OCI-LY7 (cell line): ENCODE measurements at regions not wholly inside any gene's neighbourhood (a gene's known extent, or its start where the extent isn't known, plus 50 kb on each side); places are given as distances from the start of the nearest gene placed in this dataset.

ENCODE experiments used
- CTCF ChIP-seq: fragments of 200-600 bp; sonication (generic); conservative IDR thresholded peaks from 2 replicates; pipeline ENCODE4 v1.5.1; 2014; ENCODE audit warnings: mild to moderate bottlenecking, antibody characterized with exemption, low read length, moderate library complexity, mixed read lengths
- EZH2phosphoT487 ChIP-seq: fragments of 200-600 bp; sonication (generic); IDR thresholded peaks from 2 replicates; pipeline ENCODE4 v1.6.1; 2018; ENCODE audit warnings: low read depth, borderline replicate concordance, mild to moderate bottlenecking, mixed run types, antibody characterized with exemption, low read length, moderate library complexity, mixed read lengths

DNA sequence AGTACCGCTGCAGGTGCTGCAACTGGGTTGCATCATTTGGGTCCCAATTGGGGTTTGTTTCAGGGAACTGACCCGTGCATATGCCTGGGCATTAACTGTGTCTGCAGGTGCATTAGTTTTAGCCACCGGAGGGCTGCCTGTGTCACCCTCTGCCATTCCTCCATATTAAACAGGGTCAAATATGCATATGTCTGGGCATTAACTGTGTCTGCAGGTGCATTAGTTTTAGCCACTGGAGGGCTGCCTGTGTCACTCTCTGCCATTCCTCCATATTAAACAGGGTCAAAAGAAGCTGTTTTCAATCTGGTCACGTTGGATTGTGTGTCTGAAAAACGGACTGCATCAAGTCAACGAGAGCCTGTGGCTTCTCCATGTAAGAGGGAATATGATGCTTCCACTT, 1317.0 kb downstream of the TMEM121 start:
- TF ChIP-seq CTCF (peak; percentile 71), EZH2phosphoT487 (no peak)
